Skeletal muscle tissue (tissue), 3 donors: ENCODE measurements at regions not wholly inside any gene's neighbourhood (a gene's known extent, or its start where the extent isn't known, plus 50 kb on each side); places are given as distances from the start of the nearest gene placed in this dataset.
"Not testable (repeated sequence)": the region's sequence is repeated elsewhere in the genome, so short reads cannot be mapped to it uniquely, and the experiment has no call there.

Experiments
- H3K27ac ChIP-seq: one replicate; pipeline ENCODE4 v1.7.0; 2013; ENCODE audit warnings: mild to moderate bottlenecking, low read depth, low read length, inconsistent platforms
- H3K27me3 ChIP-seq, 3 donors: one replicate each; pipeline ENCODE4 v1.7.0; 2013; ENCODE audit warnings: low read length in 3 of 3; ENCODE audit not compliant: control insufficient read depth in 3 of 3, insufficient read depth in 3 of 3
- H3K36me3 ChIP-seq, 3 donors: one replicate each; pipeline ENCODE4 v1.7.0; 2013; ENCODE audit warnings: low read length in 3 of 3; ENCODE audit not compliant: control insufficient read depth in 3 of 3, insufficient read depth in 3 of 3
- H3K4me1 ChIP-seq, 3 donors: one replicate each; pipeline ENCODE4 v1.7.0; 2013; ENCODE audit warnings: low read length in 3 of 3, mild to moderate bottlenecking in 3 of 3; ENCODE audit not compliant: control insufficient read depth in 3 of 3, insufficient read depth in 3 of 3
- H3K4me3 ChIP-seq, 3 donors: one replicate each; pipeline ENCODE4 v1.7.0; 2013; ENCODE audit warnings: low read length in 3 of 3
- H3K9ac ChIP-seq, 3 donors: one replicate each; pipeline ENCODE4 v1.7.0; 2013; ENCODE audit warnings: low read length in 3 of 3, mild to moderate bottlenecking in 3 of 3, moderate library complexity in 2 of 3, low read depth in 1 of 3
- H3K9me3 ChIP-seq, 3 donors: one replicate each; pipeline ENCODE4 v1.7.0; 2013; ENCODE audit warnings: low read length in 3 of 3; ENCODE audit not compliant: control insufficient read depth in 3 of 3
- donor health status: Osteomylitis.

DNA sequence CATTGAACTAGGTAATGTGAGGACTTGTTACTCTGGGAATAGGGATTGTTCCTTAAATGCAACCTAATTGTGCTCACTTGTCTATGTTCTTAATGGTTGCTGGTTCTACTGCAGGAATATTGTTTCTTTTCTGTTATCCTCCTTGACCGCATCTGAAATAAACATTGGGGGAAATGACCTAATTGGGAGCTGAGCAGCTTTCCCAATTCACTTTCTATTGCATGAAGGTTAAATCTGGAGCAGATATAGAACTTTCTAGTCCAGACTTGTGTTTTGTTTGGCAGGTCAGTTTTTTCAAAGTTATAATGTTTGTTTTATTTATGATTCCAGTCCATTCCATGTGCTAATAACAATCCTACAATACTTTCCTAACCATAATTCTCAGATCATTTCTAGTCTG is 981.0 kb upstream of the CITED2 start:
- Histone ChIP-seq H3K4me3 (no peak overlapping the region), H3K36me3 (no peaks in the 10 kb centered on the region), H3K9ac (no peak overlapping the region), H3K4me1 (no peaks in the 10 kb centered on the region), H3K9me3 (no peaks in the 10 kb centered on the region), H3K27me3 (no peaks in the 10 kb centered on the region), H3K27ac (no peak overlapping the region)

DNA sequence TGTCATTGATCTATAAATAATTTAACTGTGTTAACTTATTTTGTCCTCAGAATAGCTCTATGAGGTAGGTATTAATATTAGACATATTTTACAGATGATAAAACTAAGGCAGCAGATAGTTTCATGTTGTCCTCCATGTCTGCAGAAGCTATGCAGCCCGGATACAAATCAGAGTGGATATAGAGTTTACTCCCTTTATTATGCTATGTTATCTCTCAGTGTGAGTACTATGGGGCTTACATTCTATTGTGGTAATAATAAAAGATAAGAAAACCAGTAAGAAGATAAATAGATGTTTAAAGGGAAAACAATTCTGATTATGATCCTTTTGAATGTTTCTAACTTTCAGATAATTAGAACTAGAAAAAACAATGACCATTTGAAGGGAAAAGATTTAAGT is 979.8 kb upstream of the CITED2 start:
- H3K27ac ChIP-seq = no peak overlapping the region
- no peak overlapping the region for H3K9ac ChIP-seq
- H3K27me3 ChIP-seq = no peaks in the 10 kb centered on the region
- no peaks in the 10 kb centered on the region for H3K9me3 ChIP-seq
- no peaks in the 10 kb centered on the region for H3K36me3 ChIP-seq
- H3K4me1 ChIP-seq = no peaks in the 10 kb centered on the region
- no peak overlapping the region for H3K4me3 ChIP-seq

GRCh38 chr6:140353536-140353935 is 979.1 kb upstream of the CITED2 start:
- Histone ChIP-seq H3K36me3 (no peaks in the 10 kb centered on the region), H3K4me3 (no peak overlapping the region), H3K9me3 (no peaks in the 10 kb centered on the region), H3K9ac (no peak overlapping the region), H3K27me3 (no peaks in the 10 kb centered on the region), H3K4me1 (no peaks in the 10 kb centered on the region), H3K27ac (no peak overlapping the region)

GRCh38 chr6:140346428-140346827 is 972.0 kb upstream of the CITED2 start:
- H3K4me1 ChIP-seq = peaks cover 0 to 7% (median 2%) of the 10 kb centered on the region in 3 donors
- no peak overlapping the region for H3K4me3 ChIP-seq
- no peak overlapping the region for H3K27ac ChIP-seq
- no peak overlapping the region for H3K9ac ChIP-seq
- H3K27me3 ChIP-seq = no peaks in the 10 kb centered on the region
- H3K36me3 ChIP-seq = no peaks in the 10 kb centered on the region
- H3K9me3 ChIP-seq = no peaks in the 10 kb centered on the region

DNA sequence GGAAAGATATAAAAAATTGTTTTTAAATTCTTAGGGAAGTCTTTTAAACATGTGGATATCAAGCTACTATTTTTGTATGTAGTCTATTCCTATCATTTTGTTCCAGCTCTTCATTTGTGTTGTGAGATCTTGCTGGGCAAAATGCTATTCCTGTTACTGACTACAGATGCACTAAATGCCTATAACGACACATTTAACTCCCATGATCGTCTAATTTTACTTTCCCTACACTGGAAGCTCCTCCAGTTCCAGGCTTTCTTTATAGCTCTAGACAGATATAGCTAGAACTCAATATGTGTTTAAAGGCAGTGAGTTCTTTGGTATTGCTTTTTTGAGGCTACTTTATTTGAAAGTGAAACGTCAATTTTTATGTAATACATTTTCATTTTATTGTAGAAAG is 971.5 kb upstream of the CITED2 start:
- Histone ChIP-seq H3K4me3 (no peak overlapping the region), H3K27ac (no peak overlapping the region), H3K9ac (no peak overlapping the region), H3K4me1 (peaks cover 0 to 7% (median 2%) of the 10 kb centered on the region in 3 donors), H3K36me3 (no peaks in the 10 kb centered on the region), H3K9me3 (no peaks in the 10 kb centered on the region), H3K27me3 (no peaks in the 10 kb centered on the region)

- no peak overlapping the region for H3K9ac ChIP-seq
- peaks cover 0 to 7% (median 2%) of the 10 kb centered on the region in 3 donors for H3K4me1 ChIP-seq
- H3K36me3 ChIP-seq = no peaks in the 10 kb centered on the region
- no peaks in the 10 kb centered on the region for H3K9me3 ChIP-seq
- no peak overlapping the region for H3K27ac ChIP-seq
- no peak overlapping the region for H3K4me3 ChIP-seq
- no peaks in the 10 kb centered on the region for H3K27me3 ChIP-seq
These were observed 969.9 kb upstream of the CITED2 start for GRCh38 chr6:140344142-140344913.

GRCh38 chr6:140343128-140343527 is 968.7 kb upstream of the CITED2 start:
- peaks cover 0 to 7% (median 2%) of the 10 kb centered on the region in 3 donors for H3K4me1 ChIP-seq
- H3K27me3 ChIP-seq = no peaks in the 10 kb centered on the region
- no peak overlapping the region for H3K4me3 ChIP-seq
- no peaks in the 10 kb centered on the region for H3K9me3 ChIP-seq
- H3K36me3 ChIP-seq = no peaks in the 10 kb centered on the region
- no peak overlapping the region for H3K9ac ChIP-seq
- no peak overlapping the region for H3K27ac ChIP-seq

GRCh38 chr6:140341272-140341671 is 966.8 kb upstream of the CITED2 start:
- H3K4me3 ChIP-seq = no peak overlapping the region
- H3K9me3 ChIP-seq = no peaks in the 10 kb centered on the region
- no peaks in the 10 kb centered on the region for H3K4me1 ChIP-seq
- no peaks in the 10 kb centered on the region for H3K36me3 ChIP-seq
- H3K27ac ChIP-seq = no peak overlapping the region
- no peaks in the 10 kb centered on the region for H3K27me3 ChIP-seq
- H3K9ac ChIP-seq = no peak overlapping the region

DNA sequence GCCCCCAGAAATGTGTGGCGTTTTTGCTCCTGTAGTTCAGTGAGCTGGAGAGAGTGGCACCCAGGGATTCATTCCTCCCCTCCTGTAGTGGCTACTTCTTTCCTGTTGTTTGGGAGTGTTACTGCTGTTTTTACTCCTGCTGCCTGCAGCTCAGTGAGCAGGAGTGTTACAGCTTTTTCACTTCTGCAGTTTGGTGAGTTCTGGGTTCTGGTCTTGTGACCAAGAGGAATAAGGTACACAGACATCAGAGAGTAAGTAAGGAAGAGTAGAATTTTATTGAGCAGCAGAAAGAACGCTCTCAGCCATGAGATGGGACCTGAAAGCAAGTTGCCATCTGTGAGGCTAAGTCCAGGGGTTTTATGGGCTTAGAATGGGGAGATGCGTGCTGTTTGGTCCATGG is 966.3 kb upstream of the CITED2 start:
- Histone ChIP-seq H3K4me1 (no peaks in the 10 kb centered on the region), H3K9me3 (no peaks in the 10 kb centered on the region), H3K4me3 (no peak overlapping the region), H3K9ac (no peak overlapping the region), H3K27ac (no peak overlapping the region), H3K27me3 (no peaks in the 10 kb centered on the region), H3K36me3 (no peaks in the 10 kb centered on the region)

- not testable (repeated sequence) for H3K9me3 ChIP-seq, H3K36me3 ChIP-seq, H3K27ac ChIP-seq
These were observed 964.6 kb upstream of the CITED2 start for GRCh38 chr6:140339084-140339483.

More at GRCh38 chr6:140339084-140339483, 964.6 kb upstream of the CITED2 start:
- H3K4me1 ChIP-seq, H3K27me3 ChIP-seq, H3K9ac ChIP-seq, H3K4me3 ChIP-seq: not testable (repeated sequence)
